Eye (tissue), 1 donor: ENCODE measurements at regions not wholly inside any gene's neighbourhood (a gene's known extent, or its start where the extent isn't known, plus 50 kb on each side); places are given as distances from the start of the nearest gene placed in this dataset.
"Not testable (repeated sequence)": the region's sequence is repeated elsewhere in the genome, so short reads cannot be mapped to it uniquely, and the experiment has no call there.

Experiments
- DNase-seq: peaks from one replicate; pipeline ENCODE4 v3.0.0-alpha.2; 2015

GRCh38 chr9:135278586-135278985, 191.1 kb downstream of the OLFM1 start:
- no peak for DNase-seq

GRCh38 chr9:135279385-135279784, 191.9 kb downstream of the OLFM1 start:
- no peak for DNase-seq

GRCh38 chr9:135279834-135280393, 192.4 kb downstream of the OLFM1 start:
- DNase-seq, result no peak

- DNase-seq, result no peak
Measured at GRCh38 chr9:135280666-135281065, 193.2 kb downstream of the OLFM1 start.

GRCh38 chr9:135281151-135281550, 193.7 kb downstream of the OLFM1 start:
- DNase-seq, result no peak

GRCh38 chr9:135281791-135282737, 194.6 kb downstream of the OLFM1 start:
- DNase-seq, result peak; percentile 64

- DNase-seq, result no peak
Measured at GRCh38 chr9:135282808-135283207, 195.3 kb downstream of the OLFM1 start.

- no peak for DNase-seq
Measured at GRCh38 chr9:135283671-135284070, 195.9 kb upstream of the PPP1R26 start.

GRCh38 chr9:135284386-135285134, 195.0 kb upstream of the PPP1R26 start:
- DNase-seq, result no peak

GRCh38 chr9:135286187-135286925, 193.2 kb upstream of the PPP1R26 start:
- DNase-seq, result not testable (repeated sequence)

GRCh38 chr9:135286961-135287360, 192.6 kb upstream of the PPP1R26 start:
- DNase-seq, result no peak

GRCh38 chr9:135287627-135288026, 192.0 kb upstream of the PPP1R26 start:
- DNase-seq, result no peak

GRCh38 chr9:135288054-135288453, 191.5 kb upstream of the PPP1R26 start:
- DNase-seq, result no peak

- peak; percentile 49 for DNase-seq
Measured at GRCh38 chr9:135289081-135289491, 190.5 kb upstream of the PPP1R26 start.

- DNase-seq, result no peak
Measured at GRCh38 chr9:135290086-135290485, 189.5 kb upstream of the PPP1R26 start.

GRCh38 chr9:135290566-135290965, 189.0 kb upstream of the PPP1R26 start:
- DNase-seq, result no peak

- no peak for DNase-seq
Measured at GRCh38 chr9:135291165-135291564, 188.4 kb upstream of the PPP1R26 start.

- no peak for DNase-seq
Measured at GRCh38 chr9:135294836-135295235, 184.7 kb upstream of the PPP1R26 start.

GRCh38 chr9:135295551-135296300, 183.9 kb upstream of the PPP1R26 start:
- DNase-seq, result no peak

GRCh38 chr9:135296735-135297455, 182.7 kb upstream of the PPP1R26 start:
- DNase-seq, result no peak

GRCh38 chr9:135297456-135298075, 182.0 kb upstream of the PPP1R26 start:
- DNase-seq, result no peak
